Pulmonary artery endothelial cell (primary cell): ENCODE measurements at regions not wholly inside any gene's neighbourhood (a gene's known extent, or its start where the extent isn't known, plus 50 kb on each side); places are given as distances from the start of the nearest gene placed in this dataset.
"Not testable (repeated sequence)": the region's sequence is repeated elsewhere in the genome, so short reads cannot be mapped to it uniquely, and the experiment has no call there.

Experiments used
- DNase-seq: peaks from one replicate; pipeline ENCODE4 v3.0.0-alpha.2; 2011; ENCODE audit warnings: low read depth, low spot score

DNA sequence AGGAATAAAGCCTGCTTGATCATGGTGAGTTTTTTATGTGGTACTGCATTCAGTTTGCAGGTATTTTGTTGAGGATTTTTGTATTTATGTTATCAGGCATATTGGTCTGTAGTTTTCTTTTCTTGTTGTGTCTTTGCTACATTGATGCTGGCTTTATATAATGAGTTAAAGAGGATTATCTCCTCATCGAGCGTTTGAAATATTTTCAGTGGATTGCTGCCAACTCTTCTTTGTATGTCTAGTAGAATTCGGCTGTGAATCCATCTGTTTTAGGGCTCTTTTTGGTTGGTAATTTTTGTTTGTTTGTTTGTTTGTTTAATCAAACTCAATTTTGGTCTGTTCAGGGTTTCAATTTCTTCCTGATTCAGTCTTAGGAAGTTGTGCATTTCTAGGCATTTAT lies 758.4 kb downstream of the KCNA4 start:
- DNase-seq = no peak

DNA sequence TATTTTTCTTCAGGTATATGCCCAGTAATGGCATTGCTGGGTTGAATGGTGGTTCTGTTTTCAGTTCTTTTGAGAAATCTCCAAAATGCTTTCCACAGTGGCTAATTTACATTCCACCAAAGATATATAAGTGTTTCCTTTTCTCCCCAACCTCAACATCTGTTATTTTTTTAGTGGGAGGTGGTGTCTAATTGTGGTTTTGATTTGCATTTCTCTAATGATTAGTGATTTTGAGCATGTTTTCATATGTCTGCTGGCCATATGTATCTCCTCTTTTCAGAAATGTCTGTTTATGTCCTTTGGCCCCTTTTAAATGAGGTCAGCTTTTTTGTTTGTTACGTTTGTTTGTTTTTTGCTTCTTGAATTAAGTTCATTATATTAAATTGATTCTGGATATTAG lies 760.2 kb downstream of the KCNA4 start:
- no peak for DNase-seq

DNA sequence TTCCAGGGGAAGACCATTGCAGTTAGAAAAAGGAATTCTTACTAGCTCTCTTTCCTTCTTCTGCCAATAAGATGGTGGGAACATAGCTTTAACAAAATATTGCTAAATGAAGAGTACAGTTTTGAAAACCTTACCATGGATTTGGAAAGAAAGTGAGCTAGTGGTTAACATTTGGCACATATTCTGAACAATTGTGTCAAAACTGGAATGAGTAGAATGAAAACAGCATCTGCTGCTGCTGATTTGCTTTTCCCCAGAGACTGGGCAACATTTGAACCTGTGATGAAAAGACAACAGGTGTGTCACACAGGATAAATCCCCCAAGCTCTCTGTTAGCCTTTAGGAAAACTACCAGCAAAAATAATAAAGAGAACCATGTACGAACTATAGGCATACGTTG lies 761.4 kb downstream of the KCNA4 start:
- no peak for DNase-seq

DNA sequence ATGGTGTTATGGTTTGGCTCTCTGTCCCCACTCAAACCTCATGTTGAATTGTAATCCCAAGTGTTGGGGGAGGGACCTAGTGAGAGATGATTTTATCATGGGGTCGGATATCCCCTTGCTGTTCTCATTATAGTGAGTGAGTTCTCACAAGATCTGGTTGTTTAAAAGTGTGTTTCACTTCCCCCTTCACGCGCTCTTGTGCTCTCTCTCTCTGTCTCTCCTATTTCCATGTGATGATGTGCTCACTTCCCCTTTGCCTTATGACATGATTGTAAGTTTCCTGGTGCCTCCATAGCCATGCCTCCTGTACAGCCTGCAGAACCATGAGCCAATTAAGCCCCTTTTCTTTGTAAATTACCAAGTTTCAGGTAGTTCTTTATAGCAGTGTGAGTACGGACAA lies 765.1 kb downstream of the KCNA4 start:
- no peak for DNase-seq

DNA sequence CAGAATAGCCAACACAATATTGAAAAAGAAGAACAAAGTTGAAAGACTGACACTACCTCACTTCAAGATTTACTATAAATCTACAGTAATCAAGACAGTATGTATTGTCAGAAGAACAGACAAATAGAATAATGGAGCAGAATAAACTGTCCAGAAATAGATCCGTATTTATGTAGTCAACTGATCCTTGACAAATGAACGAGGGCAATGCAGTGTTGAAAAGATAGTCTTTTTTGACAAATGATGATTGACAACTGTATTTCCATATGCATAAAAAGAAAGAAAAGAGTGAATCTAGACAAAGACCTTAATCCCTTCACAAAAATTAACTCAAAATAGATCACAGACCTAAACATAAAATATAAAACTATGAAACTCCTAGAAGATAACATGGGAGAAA lies 767.1 kb downstream of the KCNA4 start:
- no peak for DNase-seq

DNA sequence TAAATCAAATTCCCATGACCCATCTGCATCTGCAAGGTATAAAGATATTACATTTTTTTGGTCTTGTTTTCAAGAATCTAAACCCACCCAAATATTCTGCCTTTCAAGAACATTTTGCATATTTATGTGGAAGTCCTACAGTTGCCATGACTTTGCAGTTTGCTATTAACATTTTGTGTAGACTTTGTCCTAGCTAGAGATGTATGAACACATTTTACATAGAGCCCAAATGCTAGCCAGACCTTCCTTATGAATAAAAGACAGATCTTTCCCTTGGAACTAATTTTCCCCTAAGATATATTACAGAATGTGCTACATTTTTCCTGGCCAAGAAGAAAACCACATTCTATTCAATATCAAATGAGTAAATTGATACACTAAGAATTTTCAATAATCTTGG lies 772.5 kb downstream of the KCNA4 start:
- DNase-seq = no peak

DNA sequence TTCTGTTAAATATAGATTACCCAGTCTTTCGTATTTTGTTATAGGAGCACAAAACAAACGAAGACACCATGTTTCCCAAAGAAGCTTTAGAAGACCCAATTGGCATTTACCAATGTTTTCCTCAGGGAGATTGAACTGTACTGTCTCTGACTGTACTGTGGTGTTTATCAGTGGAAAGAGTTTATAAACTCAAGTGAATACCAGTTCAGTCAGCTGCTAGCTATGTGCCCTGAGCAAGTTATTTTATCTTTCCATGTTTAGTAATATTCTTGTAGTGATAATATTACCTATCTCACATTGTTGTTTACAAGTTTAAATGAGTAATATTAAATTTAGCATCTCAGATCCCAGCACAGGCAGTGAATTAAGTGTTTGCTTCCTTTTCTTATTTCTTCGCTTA lies 773.2 kb downstream of the KCNA4 start:
- no peak for DNase-seq

DNA sequence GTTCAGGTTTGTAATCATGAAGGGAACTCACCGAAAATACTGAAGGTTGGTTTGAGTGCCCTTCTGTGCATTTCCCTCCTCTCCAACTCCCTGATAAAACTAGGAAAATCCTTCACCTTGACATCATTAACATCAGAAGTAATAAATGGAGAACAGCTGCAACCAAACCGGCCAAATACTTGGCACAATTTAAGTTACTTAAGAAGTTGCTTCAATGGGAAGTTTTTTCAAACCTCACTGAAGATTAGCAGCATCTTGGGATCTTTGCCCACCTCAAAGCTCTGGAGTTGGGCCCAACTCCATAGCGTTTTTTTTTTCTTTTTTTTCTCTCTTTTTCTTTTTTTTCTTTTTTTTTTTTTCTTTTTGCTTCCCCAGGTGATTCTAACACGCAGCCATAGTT lies 784.8 kb downstream of the KCNA4 start:
- DNase-seq = no peak

DNA sequence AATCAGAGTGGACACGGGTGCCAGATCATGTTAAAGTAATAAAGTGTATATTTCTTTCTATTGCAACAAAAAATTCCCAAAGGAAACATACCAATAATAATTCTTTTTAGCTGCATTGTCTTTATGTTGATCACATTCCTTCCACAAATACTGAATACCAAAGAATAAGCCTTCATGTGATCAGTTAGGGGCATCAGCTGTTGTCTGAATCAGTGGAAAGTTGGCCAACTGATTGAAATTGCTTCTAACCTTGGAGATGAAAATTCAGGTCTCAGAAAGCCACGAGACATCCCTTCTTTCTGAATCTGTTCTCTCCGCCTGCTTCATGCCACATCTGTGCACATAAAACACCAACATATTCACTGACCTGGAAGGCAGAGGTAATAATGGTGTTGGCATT lies 785.2 kb downstream of the KCNA4 start:
- DNase-seq = no peak

DNA sequence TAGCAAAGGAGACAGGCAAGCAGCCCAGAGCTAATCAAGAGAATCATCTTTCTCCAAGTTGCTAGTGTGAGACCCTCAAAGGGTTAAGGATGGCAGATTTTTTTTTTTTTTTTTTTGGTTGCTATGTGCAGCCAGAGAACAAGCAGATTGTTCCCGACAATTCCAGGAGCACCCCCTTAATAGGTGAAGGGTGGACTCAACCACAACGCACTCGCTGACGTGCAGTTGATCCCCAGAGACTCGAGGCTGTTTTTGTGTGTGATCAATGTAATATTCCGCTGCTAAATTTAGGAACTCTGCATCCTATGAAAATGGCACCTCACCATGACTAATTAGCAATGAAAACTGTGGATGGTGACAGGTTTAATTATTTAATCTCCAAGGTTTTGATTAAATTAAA lies 789.0 kb downstream of the KCNA4 start:
- DNase-seq = no peak

DNA sequence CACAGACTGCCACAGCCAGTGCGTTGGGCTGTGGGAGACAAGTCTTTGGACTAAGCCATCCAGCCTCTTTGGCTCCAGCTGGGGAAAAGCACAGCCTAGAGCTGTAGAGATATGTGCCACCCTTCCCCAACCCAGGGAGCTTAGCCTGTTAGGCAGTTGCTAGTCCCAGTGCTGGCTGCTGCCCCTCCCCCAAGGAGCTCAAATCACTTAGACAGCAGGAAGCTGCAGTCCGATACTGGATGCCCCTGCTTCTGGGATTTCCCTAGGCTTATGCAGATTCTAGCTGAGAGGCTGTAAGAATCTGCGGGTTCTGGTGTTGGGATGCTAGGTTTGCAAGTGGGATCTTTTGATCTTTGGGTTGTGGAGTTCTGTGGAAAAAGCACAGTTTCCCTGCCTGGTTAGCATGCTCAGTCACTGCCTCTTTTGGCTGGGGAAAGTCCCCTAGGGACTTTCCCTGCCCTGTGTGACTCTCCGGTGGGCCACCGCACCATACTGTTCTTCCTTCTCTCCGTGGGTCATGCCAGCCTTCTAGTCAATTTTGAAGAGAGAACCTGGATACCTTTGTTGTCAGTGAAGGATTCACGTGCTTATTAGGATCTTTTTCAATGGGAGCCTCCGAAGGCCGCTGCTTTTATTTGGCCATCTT lies 792.0 kb downstream of the KCNA4 start:
- DNase-seq = no peak

DNA sequence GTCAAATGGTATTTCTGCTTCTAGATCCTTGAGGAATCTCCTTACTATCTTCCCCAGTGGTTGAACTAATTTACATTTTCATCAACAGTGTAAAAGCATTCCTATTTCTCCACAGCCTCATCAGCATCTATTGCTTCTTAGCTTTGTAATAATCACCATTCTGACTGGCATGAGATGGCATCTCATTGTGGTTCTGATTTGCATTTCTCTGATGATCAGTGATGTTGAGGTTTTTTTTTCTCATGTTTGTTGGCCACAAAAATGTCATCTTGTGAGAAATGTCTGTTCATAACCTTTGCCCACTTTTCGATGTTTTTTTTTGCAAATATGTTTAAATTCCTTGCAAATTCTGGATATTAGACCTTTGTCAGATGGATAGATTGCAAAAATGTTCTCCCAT lies 797.3 kb downstream of the KCNA4 start:
- not testable (repeated sequence) for DNase-seq

DNA sequence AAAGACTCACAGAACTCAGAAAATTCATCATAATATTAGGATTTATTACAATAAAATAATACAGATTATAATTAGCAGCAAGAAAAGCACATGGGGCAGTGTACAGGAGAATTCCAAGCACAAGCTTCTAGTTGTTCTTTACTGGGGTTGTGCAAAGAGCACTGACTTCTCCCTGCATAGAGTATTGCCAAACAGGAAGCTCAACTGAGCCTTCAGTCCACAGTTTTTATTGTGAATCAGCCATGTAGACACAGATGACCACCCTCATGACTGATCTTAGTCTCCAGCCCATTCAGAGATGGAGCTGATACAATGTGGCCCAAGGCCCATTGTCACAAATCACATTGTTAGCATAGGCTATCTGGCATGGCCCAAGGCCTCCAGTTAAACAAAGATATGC lies 798.9 kb downstream of the KCNA4 start:
- DNase-seq = no peak

DNA sequence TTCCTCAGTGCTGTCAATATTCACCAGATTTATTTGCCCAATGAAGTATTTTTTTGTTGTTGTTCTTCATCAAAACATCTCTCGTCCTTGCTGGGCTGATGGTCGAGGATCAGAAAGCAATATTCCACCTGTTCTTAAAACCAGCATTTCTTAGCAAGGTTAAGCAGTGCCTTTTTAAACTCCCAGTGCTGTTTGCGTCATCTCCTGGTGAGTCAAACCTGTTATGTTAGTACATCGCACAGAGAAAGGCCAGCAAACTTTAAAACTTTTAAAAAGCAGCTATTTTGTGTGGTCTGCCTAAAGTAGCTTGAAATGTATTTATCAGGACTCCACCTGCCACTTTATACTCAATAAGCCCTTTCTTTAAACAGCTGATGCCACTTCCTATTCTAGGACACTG lies 802.0 kb downstream of the KCNA4 start:
- no peak for DNase-seq

DNA sequence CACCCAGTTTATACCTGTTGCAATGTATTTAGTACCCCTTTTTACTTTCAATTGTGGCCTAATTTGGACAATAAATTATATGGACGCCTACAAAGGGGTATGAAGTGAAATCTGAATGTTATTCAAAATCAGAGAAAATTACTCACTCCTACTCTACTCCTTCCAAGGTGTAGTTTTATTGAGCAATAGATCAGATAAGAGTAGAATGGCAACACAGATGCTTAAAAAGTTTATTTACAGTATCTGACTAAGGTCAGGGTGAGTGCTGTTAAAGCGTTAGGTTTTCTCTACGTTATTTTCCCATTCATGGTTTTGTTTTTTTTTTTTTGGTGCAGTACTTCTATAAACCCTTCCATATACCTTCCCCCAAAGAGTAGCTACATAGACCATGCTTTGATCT lies 805.6 kb downstream of the KCNA4 start:
- DNase-seq = no peak

DNA sequence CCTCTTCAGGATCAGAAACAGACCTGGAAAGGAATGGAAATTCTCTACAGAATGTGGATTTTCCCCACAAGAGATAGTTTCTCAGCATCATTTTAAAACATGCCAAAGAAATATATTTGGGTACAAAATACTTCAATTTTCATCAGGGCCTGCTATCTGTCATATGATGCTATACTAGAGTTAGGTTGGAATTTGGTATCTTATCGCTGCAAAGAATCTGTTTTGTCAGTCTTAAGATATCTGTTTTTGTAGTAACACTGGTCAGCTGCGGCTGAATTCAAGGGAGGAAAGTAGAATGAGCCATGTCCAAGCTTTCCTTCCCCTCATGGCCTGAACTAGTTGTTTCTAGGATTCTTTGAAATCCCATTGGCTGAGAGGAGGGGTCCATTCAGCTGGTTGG lies 806.4 kb downstream of the KCNA4 start:
- no peak for DNase-seq

DNA sequence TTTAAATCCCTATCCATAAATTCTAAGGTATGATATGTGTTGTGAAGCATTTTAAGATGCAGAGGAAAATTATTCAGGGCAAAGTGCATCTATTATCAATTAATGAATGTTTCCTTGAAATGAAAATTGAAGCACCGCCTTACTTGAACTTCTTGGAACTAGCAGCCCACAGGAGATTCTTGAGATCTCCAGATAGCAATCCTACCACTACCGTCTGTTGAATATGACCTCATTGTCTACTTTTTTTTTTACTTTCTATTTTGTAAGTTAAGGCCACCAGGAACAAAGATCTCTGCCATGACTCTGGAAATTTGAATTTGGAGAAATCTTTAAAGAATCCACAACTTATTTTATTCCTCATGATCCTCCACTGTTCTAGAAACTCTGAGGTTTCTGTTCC lies 808.7 kb downstream of the KCNA4 start:
- DNase-seq = no peak

DNA sequence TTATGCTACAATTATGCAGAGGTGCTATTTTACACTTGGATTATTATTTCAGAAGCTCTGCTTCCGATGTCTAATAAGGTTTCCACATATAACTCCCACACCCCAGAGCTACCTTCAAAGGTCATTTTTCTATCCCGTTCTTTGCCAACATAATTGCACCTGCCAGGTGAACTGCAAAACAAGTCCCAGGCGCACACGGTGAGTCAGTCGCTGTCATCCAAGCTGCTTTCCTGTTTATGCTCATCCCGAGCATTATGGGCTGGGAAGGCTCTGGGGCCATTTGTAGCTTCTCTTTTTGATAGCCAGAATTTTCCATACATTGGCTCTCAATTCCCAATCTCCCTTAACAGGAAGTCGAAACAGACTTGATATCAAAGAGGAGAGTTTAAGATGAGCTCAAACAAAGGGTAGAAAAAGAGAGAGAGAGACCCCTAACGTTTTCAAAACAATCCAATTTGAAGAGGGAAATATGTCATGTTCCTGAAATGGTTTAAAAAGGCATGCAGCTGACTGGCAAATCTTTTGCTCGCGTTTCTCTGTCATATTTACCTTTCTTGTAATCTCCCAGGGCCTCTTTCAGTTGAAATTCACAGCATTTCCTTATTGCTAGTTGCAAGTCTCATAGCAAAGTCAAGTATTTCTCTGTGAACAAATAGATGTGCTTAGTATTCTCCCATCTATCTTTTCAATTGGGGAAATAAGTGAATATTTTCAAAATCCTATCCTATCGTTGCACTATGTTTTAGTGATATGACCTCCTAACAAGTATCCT lies 815.9 kb downstream of the KCNA4 start:
- no peak for DNase-seq

DNA sequence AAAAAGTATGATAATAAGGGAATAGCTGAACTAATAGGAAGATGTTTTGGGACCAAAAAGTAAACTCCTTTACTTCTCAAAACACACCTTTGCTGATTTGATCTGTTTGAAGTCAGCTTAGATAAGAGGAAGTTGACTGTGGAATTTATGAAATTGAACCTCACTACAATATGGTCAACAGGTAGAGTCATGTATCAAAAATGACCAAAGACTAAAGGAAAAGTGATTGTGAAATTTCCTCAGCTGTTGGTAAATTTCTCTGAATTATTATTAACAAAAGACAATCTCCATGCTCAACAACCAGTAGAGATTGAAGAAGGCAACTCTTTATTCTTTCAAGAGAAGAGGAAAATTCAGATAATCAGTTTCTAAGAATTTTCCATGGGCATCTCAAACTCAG lies 826.5 kb downstream of the KCNA4 start:
- no peak for DNase-seq

DNA sequence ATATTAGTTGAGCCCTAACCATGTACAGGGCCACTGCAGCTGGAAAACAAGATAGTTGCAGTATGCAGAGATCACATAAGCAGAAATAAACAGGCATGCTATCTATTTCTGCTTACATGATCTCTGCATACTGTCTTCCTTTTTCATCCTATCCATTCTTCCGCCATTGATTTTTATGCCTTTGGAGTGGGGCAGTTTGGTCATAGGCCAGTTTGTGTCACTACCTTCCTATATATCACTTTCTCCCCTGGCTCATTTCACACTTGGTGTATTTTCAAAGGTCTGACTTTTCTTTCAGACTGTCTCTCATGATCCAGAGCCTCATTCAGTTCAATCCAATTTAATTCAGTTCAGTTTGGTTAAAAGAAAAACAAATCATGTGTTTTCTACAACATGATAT lies 829.6 kb downstream of the KCNA4 start:
- no peak for DNase-seq

DNA sequence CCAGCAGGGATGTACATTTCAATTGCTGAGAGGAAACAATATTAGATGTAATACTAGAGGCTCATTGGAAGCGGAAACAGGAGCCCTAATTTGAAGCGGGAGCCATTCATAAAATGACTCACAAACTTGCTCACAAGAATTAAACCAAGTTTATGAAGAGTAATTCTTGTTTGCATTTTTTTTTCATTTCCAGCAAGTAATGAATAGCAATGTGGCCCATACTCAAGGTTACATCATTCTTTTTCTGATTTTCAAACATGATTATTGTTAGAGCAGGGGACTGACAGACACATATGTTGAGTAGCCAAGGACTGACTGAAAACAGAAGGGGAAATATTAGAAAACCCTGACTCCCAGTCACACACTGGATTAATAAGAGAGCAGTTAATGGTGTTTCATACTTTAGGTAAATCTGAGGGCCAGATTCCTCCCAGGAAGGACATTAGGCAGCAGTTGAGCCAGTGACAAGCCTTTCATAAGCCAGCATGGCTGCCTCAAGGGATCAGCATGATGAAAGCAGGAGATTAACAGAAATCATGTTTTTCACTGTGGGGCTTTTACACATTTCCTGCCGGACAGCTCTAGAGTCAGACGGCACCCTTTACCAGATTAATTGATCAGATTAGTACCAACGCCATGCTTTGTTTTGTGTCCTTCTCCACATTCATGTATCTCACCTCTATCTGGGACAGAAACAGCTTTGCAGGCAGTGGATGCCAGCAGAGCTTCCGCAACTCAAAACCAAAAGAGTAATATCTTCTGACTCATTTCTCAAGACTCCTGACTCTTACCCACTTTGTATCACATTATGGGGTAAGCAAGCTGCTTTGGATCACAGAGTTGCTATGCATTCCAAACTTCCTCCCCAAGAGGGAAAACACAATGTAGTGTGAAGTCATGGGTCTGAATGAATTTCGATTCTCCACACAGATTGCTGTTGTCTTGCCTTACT lies 831.6 kb downstream of the KCNA4 start:
- no peak for DNase-seq

DNA sequence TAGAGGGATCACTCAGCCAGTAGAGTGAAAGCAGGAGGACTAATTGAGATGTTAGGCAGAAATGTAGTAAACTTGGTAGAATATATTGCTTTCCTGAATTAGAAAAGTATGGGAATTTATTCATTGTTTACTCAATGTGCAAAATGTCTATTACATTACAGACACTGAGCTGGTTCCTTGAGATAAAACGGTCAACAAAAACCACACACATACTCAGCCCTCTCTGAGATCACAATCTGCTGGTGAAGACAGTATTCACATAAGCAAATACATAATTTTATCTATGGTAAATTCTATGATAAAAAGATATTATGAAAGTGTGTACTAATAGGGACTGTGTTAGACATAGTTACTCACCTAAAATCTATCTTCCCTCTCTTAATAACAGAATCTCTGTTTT lies 833.5 kb downstream of the KCNA4 start:
- no peak for DNase-seq
